B cell (primary cell): ENCODE measurements at regions not wholly inside any gene's neighbourhood (a gene's known extent, or its start where the extent isn't known, plus 50 kb on each side); places are given as distances from the start of the nearest gene placed in this dataset.

Experiments
- ATAC-seq: fragments of 200-7000 bp; cut with Tn5 transposase; one replicate; pipeline ENCODE4 v1.10.0; 2021; ENCODE audit warnings: low read depth, mild to moderate bottlenecking, moderate number of reproducible peaks, moderate library complexity
- CTCF ChIA-PET: fragments of 350-600 bp; sonication (Branson Sonifier 250); formaldehyde crosslinking; loops from one replicate; lab custom pipeline; 2021; ENCODE audit warnings: antibody characterized with exemption, inconsistent platforms; lab: Charles Lee
- POLR2A ChIA-PET: fragments of 350-600 bp; sonication (Branson Sonifier 250); formaldehyde crosslinking; loops from one replicate; lab custom pipeline; 2021; ENCODE audit warnings: antibody characterized with exemption; lab: Charles Lee
- DNase-seq: peaks from one replicate; pipeline ENCODE4 v3.0.0; 2013
- H2AFZ ChIP-seq: 2 replicates; pipeline ENCODE4 v1.6.1; 2012; ENCODE audit warnings: mild to moderate bottlenecking, low read depth, low read length; ENCODE audit not compliant: insufficient read depth, poor library complexity, severe bottlenecking
- H3K27ac ChIP-seq, 2 donors: 1 replicate in 1 of 2; 2 replicates in 1 of 2; pipeline ENCODE4 v1.5.1; 2012 to 2013; ENCODE audit warnings: low read length in 2 of 2, mild to moderate bottlenecking in 2 of 2, moderate library complexity in 1 of 2
- H3K27me3 ChIP-seq, 4 experiments: fragments of 200-600 bp in 1 of 4; sonication (generic) in 1 of 4; replicated peaks in 1 of 4; 1 replicate in 2 of 4; 2 replicates in 2 of 4; pipeline versions ENCODE4 v1.6.1 to v1.7.0; 2013 to 2016; ENCODE audit warnings: low read length in 3 of 4, mild to moderate bottlenecking in 2 of 4, mixed read lengths in 1 of 4, moderate library complexity in 1 of 4; ENCODE audit not compliant: insufficient read depth in 4 of 4, control insufficient read depth in 3 of 4; ENCODE audit errors: control extremely low read depth in 1 of 4
- H3K36me3 ChIP-seq, 2 experiments: replicated peaks in 1 of 2; 1 replicate in 1 of 2; 2 replicates in 1 of 2; pipeline versions ENCODE4 v1.6.1 to v1.7.1; 2013; ENCODE audit warnings: low read length in 1 of 2; ENCODE audit not compliant: insufficient read depth in 2 of 2, control insufficient read depth in 1 of 2; ENCODE audit errors: control extremely low read depth in 1 of 2, extremely low read depth in 1 of 2
- H3K4me1 ChIP-seq, 2 donors: fragments of 200-600 bp in 1 of 2; sonication (generic) in 1 of 2; 1 replicate in 1 of 2; 2 replicates in 1 of 2; pipeline versions ENCODE4 v1.5.1 to v1.6.1; 2013 to 2017; ENCODE audit warnings: low read length in 2 of 2; ENCODE audit not compliant: control insufficient read depth in 2 of 2, insufficient read depth in 2 of 2
- H3K4me2 ChIP-seq: replicated peaks from 2 replicates; pipeline ENCODE3; 2012; ENCODE audit warnings: mild to moderate bottlenecking, low read depth, low read length; ENCODE audit not compliant: poor library complexity, severe bottlenecking
- H3K4me3 ChIP-seq, 5 experiments: fragments of 200-600 bp in 1 of 5; sonication (generic) in 1 of 5; 1 replicate in 3 of 5; 2 replicates in 2 of 5; pipeline versions ENCODE4 v1.5.1 to v1.7.0; 2011 to 2016; ENCODE audit warnings: low read length in 4 of 5, mild to moderate bottlenecking in 4 of 5, low read depth in 2 of 5, control low read depth in 1 of 5, moderate library complexity in 1 of 5; ENCODE audit not compliant: insufficient read depth in 1 of 5; ENCODE audit errors: control extremely low read depth in 1 of 5, extremely low read depth in 1 of 5
- H3K79me2 ChIP-seq: fragments of 200-600 bp; sonication (generic); one replicate; pipeline ENCODE4 v1.6.0; 2016; ENCODE audit warnings: low read length; ENCODE audit not compliant: control insufficient read depth, insufficient read depth
- H3K9ac ChIP-seq: fragments of 200-600 bp; sonication (generic); 2 replicates; pipeline ENCODE4 v1.6.1; 2017; ENCODE audit warnings: mild to moderate bottlenecking, low read length, moderate library complexity
- H3K9me3 ChIP-seq, 3 donors: one replicate each; pipeline versions ENCODE4 v1.6.1 to v1.7.1; 2013; ENCODE audit warnings: low read length in 2 of 3; ENCODE audit not compliant: control insufficient read depth in 2 of 3, insufficient read depth in 1 of 3; ENCODE audit errors: control extremely low read depth in 1 of 3
- H4K20me1 ChIP-seq: 2 replicates; pipeline ENCODE4 v1.6.0; 2012; ENCODE audit warnings: mild to moderate bottlenecking, low read length; ENCODE audit not compliant: insufficient read depth, control insufficient read depth, poor library complexity, severe bottlenecking
- H3K27ac Mint-ChIP-seq: one replicate; pipeline ENCODE4 v1.8.0; 2021; ENCODE audit warnings: mixed read lengths
- H3K27me3 Mint-ChIP-seq: one replicate; pipeline ENCODE4 v1.8.0; 2021; ENCODE audit warnings: mixed read lengths
- H3K4me1 Mint-ChIP-seq: one replicate; pipeline ENCODE4 v1.8.0; 2021; ENCODE audit warnings: mixed read lengths
- H3K4me3 Mint-ChIP-seq: one replicate; pipeline ENCODE4 v1.8.0; 2021; ENCODE audit warnings: mixed read lengths
- H3K9me3 Mint-ChIP-seq: one replicate; pipeline ENCODE4 v1.8.0; 2022; ENCODE audit warnings: mixed read lengths; ENCODE audit not compliant: insufficient read depth
- CTCF ChIP-seq: fragments of 200-600 bp; IDR thresholded peaks from one replicate; pipeline ENCODE4 v1.8.0; 2022; ENCODE audit warnings: antibody characterized with exemption, mild to moderate bottlenecking
- EZH2 ChIP-seq: IDR thresholded peaks from 2 replicates; pipeline ENCODE4 v1.6.1; 2012; ENCODE audit warnings: borderline replicate concordance, low read depth, mild to moderate bottlenecking, moderate library complexity, low read length; ENCODE audit not compliant: insufficient read depth, poor library complexity, severe bottlenecking
- WGBS: methylation state at CpG from one replicate; pipeline ENCODE4 v1.1.5; 2013; ENCODE audit warnings: missing lambda C conversion rate; ENCODE audit not compliant: insufficient coverage; 5-methylcytosine and 5-hydroxymethylcytosine counted together
- intact Hi-C: fragments of 100-400 bp; cut with micrococcal nuclease; formaldehyde crosslinking; loops from one replicate; pipeline ENCODE4 v1.10.0; 2022

DNA sequence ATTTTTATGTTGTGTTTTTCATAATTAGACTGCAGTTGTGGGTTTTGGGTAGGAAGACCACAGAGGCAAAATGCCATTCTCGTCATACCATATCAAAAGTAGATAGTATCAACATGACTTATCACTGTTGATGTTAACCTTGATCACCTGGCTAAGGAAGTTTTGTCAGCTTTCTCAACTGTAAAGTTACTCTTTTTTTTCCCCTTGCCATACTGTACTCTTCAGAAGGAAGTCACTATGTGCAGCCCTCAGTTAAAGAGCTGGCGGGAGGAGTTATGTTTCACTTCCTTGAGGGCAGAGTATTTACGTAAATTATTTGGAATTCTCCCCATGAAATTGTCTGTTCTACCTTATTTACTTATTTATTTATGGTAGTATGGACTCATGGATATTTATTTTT lies 78.7 kb downstream of the PRORP start:
- POLR2A ChIA-PET: no interaction called here
- H3K27ac Mint-ChIP-seq: no peak overlapping the region
- no peaks in the 10 kb centered on the region for H3K79me2 ChIP-seq
- peaks cover 10% of the 10 kb centered on the region for H3K4me1 Mint-ChIP-seq
- no peaks in the 10 kb centered on the region for H3K27me3 ChIP-seq
- DNase-seq (no peak), ATAC-seq (no peak)
- H3K27ac ChIP-seq: no peak overlapping the region
- H3K4me2 ChIP-seq: no peak overlapping the region
- H3K9ac ChIP-seq: no peak overlapping the region
- TF ChIP-seq EZH2 (no peak), CTCF (no peak)
- CTCF ChIA-PET: no interaction called here
- H3K9me3 Mint-ChIP-seq: no peaks in the 10 kb centered on the region
- no peak overlapping the region for H3K4me3 ChIP-seq
- intact Hi-C loops: no loop called here
- no peaks in the 10 kb centered on the region for H3K9me3 ChIP-seq
- no peak overlapping the region for H3K4me3 Mint-ChIP-seq
- no CpG with 5 or more reads among the region's 3 CpGs for WGBS
- H3K27me3 Mint-ChIP-seq: no peaks in the 10 kb centered on the region
- no peaks in the 10 kb centered on the region for H4K20me1 ChIP-seq
- no peaks in the 10 kb centered on the region for H3K4me1 ChIP-seq
- peaks cover 0 to 1% of the 10 kb centered on the region in 2 experiments for H3K36me3 ChIP-seq
- H2AFZ ChIP-seq: no peak overlapping the region

DNA sequence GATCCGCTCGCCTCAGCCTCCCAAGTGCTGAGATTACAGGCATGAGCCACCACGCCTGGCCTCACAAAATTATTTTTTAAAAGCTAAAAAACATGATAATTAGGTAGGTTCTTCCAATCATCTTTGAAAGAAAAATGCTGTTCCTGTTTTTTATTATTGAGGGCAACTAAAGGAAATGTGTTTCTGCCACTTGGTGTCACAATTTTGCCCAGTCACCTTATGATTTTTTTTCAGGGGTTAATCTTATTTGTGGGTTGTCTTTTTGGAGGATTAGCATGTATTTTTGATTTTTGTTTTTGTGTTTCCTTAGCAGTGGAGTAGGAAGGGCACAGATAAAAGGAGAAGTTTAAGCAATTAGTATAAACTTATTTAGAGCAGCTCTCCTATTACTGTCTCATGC lies 79.8 kb downstream of the PRORP start:
- no peak overlapping the region for H3K27ac ChIP-seq
- no CpG with 5 or more reads among the region's 3 CpGs for WGBS
- POLR2A ChIA-PET: no interaction called here
- H3K4me1 ChIP-seq: no peaks in the 10 kb centered on the region
- no peak overlapping the region for H3K4me3 Mint-ChIP-seq
- TF ChIP-seq EZH2 (no peak), CTCF (no peak)
- no peak overlapping the region for H3K4me3 ChIP-seq
- H3K9me3 Mint-ChIP-seq: no peaks in the 10 kb centered on the region
- no peak overlapping the region for H2AFZ ChIP-seq
- no peak overlapping the region for H3K4me2 ChIP-seq
- no peaks in the 10 kb centered on the region for H3K27me3 ChIP-seq
- H3K27ac Mint-ChIP-seq: no peak overlapping the region
- no peak for DNase-seq
- no peaks in the 10 kb centered on the region for H3K27me3 Mint-ChIP-seq
- CTCF ChIA-PET: interaction anchor here (0.9 kb wide), 1 partner anchor 61 kb away, joined by 4 read pairs; no protein-coding TSS in a partner anchor
- no peaks in the 10 kb centered on the region for H3K9me3 ChIP-seq
- intact Hi-C loops: no loop called here
- H3K79me2 ChIP-seq: no peaks in the 10 kb centered on the region
- H3K4me1 Mint-ChIP-seq: peaks cover 3% of the 10 kb centered on the region
- peaks cover 0 to 1% of the 10 kb centered on the region in 2 experiments for H3K36me3 ChIP-seq
- no peak for ATAC-seq
- no peaks in the 10 kb centered on the region for H4K20me1 ChIP-seq
- no peak overlapping the region for H3K9ac ChIP-seq
